Muscle of back (tissue), 3 donors: ENCODE measurements at regions not wholly inside any gene's neighbourhood (a gene's known extent, or its start where the extent isn't known, plus 50 kb on each side); places are given as distances from the start of the nearest gene placed in this dataset.

ENCODE experiments used
- DNase-seq, 3 donors: peaks; one replicate each; pipeline versions ENCODE4 v3.0.0 to v3.0.0-alpha.2; 2013

DNA sequence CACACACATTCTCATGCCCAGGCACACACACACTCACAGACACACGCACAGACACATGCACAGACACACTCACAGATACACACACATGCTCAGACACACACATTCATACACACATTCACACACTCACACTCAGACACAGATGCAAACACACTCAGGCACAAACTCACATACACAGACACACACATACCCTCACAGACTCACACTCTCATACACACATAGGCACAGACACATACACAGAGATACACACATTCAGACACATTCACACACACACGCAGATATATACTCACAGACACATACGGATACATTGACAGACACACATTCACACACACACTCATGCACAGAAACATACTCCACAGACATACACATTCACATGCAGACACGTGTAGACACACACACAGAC lies 89.6 kb downstream of the RBFOX3 start:
- DNase-seq: no peak

- peak; percentile 32 to 47 (median 44) for DNase-seq
These were observed 90.4 kb downstream of the RBFOX3 start for GRCh38 chr17:79520167-79521165.

DNA sequence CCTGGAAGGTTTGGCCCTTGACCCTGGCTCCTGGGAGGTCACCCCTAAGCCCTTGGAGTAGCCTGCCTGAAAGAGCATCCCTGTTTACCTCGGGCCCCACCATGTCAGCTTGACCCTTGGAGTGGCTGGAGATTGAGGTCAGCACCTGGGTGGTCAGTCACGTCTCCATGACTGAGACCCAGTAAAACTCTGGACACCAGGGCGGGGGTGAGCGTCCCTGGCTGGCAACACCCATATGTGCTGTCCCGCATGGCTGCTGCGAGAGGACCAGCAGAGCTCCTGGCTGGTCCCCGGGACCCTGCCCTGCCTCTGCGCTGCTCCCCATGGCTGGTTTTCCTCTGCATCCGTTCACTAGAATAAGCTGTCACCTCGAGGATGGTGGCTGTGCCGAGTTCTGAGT lies 91.2 kb downstream of the RBFOX3 start:
- DNase-seq: no peak

- DNase-seq: no peak
These were observed 92.0 kb downstream of the RBFOX3 start for GRCh38 chr17:79518585-79519523.

GRCh38 chr17:79517827-79518584 lies 92.8 kb downstream of the RBFOX3 start:
- DNase-seq: no peak

GRCh38 chr17:79515646-79516571 lies 94.9 kb downstream of the RBFOX3 start:
- peak in 1 of 3 donors; percentile 16 for DNase-seq

DNA sequence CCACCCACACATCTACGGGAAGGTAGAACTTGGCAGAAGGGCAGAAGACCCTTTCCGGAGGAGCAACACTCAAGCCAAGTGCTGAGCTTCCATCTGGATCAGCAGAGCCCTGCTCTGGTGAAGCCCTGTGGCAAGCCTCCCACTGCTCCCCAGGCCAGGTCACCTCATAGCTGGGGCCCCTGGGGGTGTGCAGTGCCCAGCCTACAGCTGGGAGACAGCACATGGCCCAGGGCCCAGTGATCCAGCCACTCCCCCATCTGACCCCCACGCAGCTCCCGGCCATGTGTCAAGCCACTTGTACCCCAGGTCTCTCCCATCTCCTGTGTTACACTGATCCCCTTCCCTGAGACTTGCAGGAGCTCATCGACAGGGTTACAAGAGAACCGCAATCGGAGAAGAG lies 95.7 kb downstream of the RBFOX3 start:
- no peak for DNase-seq

DNA sequence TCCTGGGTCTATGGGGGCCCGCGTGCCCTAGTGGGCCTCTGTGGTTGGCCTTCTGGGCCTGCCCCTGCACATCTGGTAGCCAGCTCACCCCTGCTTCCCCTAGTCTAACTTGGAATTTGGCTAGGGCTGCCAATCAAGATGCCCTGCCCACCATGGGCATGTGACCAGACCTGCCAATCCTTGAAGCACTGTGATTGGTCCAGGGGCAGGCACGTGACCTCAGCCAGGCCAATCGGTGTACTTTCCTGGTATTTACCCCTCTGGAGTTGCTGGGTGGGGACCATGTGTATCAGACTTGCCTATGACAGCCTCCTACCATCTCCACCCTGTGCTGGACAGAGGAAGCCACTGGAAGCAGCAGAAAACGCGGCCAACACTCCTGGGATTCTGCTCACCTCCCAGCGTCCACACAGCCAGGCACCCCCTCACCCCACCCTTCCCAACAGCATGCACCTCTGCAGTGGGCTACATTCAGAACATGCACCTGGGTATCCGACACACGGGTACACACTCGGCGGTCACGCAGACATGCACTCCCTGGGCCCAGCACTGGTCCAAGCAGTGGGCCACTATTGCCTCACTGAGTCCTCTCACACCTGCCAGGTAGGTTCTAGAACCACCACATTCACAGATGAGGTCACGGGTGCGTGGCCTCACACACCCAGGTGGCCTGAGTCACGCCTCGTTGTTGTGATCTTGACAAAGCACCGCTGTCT lies 96.9 kb downstream of the RBFOX3 start:
- no peak for DNase-seq

- no peak for DNase-seq
These were observed 97.6 kb downstream of the RBFOX3 start for GRCh38 chr17:79513206-79513605.

- no peak for DNase-seq
These were observed 99.4 kb downstream of the RBFOX3 start for GRCh38 chr17:79511471-79511870.

DNA sequence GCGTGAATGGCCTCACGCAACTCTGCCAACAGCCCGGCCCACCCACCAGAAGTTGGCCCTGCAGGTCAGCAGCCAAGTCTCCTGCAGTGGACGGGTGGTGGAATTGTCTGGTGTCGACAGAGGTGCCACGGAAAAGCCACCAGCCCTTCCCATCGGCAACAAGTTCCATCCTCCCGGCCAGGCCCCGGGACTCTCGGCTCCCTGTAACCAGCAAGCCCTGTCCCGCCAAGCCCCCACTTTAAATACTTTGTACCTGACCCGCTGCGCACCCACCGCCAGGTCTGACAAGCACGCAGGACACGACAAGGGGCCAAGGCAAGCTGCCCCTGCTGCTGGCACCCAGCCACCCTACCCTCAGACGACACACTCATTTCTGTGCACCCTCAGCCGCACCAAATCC lies 100.8 kb downstream of the RBFOX3 start:
- DNase-seq: no peak

DNA sequence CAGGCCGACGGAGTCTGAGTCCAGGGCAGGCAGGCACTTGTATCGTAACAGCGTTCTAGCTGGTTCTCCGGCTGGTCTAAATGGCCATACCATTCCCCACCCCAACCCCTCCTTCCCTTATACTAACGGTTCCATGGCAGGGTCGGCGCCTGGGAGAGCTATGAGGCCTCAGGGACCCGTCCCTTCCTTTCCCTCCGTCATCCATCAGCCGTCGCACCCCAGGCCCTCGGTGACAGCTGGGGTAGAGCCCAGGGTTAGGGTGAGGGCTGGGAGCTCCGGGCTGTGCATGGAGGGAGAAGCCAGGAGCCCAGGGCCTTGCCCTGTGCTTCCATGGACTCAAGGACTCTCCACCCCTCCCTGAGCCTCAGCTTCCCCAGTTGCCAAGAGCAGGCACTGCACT lies 101.4 kb downstream of the RBFOX3 start:
- no peak for DNase-seq

- DNase-seq: no peak
These were observed 101.8 kb downstream of the RBFOX3 start for GRCh38 chr17:79509008-79509407.

DNA sequence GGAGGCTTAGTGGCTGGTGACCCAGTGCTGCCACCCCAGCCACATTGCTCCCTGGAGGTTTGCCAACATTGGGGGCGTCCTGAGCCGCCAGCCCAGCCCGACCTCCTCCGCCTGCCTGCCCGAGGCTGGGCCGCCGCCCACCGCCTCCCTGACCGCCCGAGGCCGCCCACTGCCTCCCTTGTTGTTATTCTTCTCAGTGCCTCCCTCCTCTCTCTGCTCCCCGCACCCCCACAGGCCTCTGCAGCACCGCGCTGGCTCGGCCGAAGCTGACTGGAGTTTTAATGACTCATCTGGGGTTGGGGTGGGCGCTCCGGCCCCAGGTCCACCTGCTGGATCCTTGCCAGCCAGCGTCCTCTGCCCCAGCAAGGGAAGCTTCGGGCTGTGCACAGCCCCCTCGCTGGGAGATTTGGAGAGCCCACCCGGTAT lies 102.5 kb downstream of the RBFOX3 start:
- no peak for DNase-seq

- no peak for DNase-seq
These were observed 103.9 kb downstream of the RBFOX3 start for GRCh38 chr17:79506955-79507354.

DNA sequence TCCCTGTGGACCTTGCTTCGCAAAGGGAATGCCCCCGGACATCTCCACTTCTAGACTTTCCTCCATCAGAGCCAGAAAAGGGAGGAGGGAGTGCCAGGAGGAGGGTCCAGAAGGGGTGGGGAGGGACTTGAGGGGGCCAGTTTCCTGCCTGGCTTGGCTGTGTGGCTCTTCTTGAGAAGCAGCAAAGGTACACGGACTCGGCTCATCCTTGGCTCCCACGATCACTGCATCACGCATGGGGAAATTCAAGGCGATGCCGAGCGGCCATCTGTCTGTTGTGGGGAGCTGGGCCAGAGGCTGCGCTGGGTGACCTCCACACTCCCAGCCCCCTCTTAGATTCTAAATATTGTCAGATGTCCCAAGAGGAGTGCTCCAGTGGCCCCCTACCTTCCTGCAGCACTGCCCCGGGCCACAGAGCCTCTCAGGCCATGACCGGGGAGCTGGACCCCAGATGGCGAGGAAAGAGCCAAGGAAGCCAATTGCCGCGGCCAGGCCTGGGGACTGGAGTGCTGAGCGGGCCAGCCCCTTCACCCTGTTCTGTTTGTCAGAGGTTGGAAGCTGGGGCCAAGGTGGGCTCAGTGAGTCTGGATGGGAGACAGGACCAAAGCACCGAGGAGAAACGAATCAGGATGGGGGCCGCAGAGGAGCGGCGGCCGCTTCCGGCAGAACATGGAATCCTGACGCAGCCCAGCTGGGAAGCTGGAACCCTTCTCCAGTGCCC lies 104.5 kb downstream of the RBFOX3 start:
- DNase-seq: no peak

DNA sequence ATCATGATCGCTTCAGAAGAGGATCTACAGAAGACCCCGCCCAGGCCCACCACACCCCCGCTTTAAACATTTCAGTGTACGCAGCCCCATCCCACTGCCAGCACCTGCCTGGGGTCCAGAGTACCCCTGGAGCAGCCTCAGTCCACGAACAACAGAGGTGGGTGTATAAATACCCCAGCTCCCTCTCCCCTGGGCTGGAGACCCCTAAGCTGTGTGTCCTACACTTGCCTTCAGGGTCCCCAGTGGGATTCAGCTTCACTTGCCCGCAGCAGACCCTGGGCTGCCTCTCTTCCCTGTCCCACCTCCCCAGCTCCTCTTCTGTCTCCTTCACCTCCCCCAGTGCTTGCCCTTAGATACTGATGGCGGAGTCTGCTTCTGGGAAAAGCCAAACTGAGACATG lies 105.7 kb downstream of the RBFOX3 start:
- DNase-seq: no peak

GRCh38 chr17:79504181-79504605 lies 106.7 kb downstream of the RBFOX3 start:
- DNase-seq: no peak
